ENCODE measurements at regions not wholly inside any gene's neighbourhood (a gene's known extent, or its start where the extent isn't known, plus 50 kb on each side); places are given as distances from the start of the nearest gene placed in this dataset.

DNA sequence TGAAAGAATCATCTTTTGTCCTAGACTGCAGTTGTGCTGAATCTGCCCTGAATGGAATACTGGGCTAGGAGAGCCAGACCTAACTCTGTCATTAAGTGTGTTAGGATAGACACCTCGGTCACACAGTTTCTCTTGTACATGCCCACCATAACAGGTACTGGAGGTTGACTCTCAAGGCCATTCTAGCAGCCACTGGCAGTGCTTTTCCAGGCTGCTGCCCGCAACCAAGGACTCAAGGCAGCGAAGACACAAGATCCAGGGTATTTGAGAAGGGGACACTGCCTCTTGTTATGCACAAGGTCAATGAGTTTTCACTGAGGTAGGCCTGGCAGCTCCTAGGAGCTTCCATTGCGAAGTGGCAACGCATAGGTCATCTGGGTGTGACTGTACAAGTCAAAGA, 70.6 kb upstream of the ZNF746 start:
- no peak overlapping the region for H2AFZ ChIP-seq (ENCODE audit: insufficient read depth, low read length, poor library complexity)
- no peaks in the 10 kb centered on the region for H3K4me1 ChIP-seq (ENCODE audit: control insufficient read depth in 1 of 2, insufficient read depth in 2 of 2, low read length in 2 of 2)
- H3K4me3 ChIP-seq (ENCODE audit: low read depth, low read length), result no peak overlapping the region
- no peak overlapping the region for H2AK5ac ChIP-seq (ENCODE audit: low read length)
- H3K9me3 ChIP-seq (ENCODE audit: insufficient read depth, low read depth, low read length), result peaks cover 8% of the 10 kb centered on the region
- H3K4me2 ChIP-seq (ENCODE audit: low read length), result no peak overlapping the region
- H3K9ac ChIP-seq (ENCODE audit: low read length), result no peak overlapping the region
- no peak for DNase-seq
- H3K27me3 ChIP-seq (ENCODE audit: insufficient read depth, low read length), result no peaks in the 10 kb centered on the region
- no peak overlapping the region for H3K27ac ChIP-seq (ENCODE audit: low read depth, low read length)
- H3K18ac ChIP-seq (ENCODE audit: low read length), result no peak overlapping the region
- WGBS (ENCODE audit: extremely low coverage, insufficient coverage, insufficient read length), result no CpG with 5 or more reads among the region's 5 CpGs
- no peak overlapping the region for H2BK120ac ChIP-seq (ENCODE audit: insufficient read depth, low read length, poor library complexity)
- H2BK12ac ChIP-seq (ENCODE audit: low read length), result no peak overlapping the region
- H2BK5ac ChIP-seq (ENCODE audit: low read depth, low read length, poor library complexity), result no peak overlapping the region
- H3K23ac ChIP-seq (ENCODE audit: low read length), result no peak overlapping the region
- H4K12ac ChIP-seq (ENCODE audit: low read depth, low read length), result no peak overlapping the region
- no peak overlapping the region for H4K8ac ChIP-seq (ENCODE audit: low read depth, low read length)
- H3K4ac ChIP-seq (ENCODE audit: low read depth, low read length), result no peak overlapping the region
- no peak overlapping the region for H3K14ac ChIP-seq (ENCODE audit: low read length)
- H3K79me1 ChIP-seq (ENCODE audit: low read length), result no peaks in the 10 kb centered on the region
- H3K36me3 ChIP-seq (ENCODE audit: control insufficient read depth in 1 of 2, insufficient read depth in 2 of 2, low read length in 2 of 2), result peaks cover 12 to 14% of the 10 kb centered on the region in 2 experiments
- no peak overlapping the region for H4K91ac ChIP-seq (ENCODE audit: low read depth, low read length)
- no peaks in the 10 kb centered on the region for H3K79me2 ChIP-seq (ENCODE audit: control insufficient read depth, insufficient read depth, low read length, poor library complexity)

DNA sequence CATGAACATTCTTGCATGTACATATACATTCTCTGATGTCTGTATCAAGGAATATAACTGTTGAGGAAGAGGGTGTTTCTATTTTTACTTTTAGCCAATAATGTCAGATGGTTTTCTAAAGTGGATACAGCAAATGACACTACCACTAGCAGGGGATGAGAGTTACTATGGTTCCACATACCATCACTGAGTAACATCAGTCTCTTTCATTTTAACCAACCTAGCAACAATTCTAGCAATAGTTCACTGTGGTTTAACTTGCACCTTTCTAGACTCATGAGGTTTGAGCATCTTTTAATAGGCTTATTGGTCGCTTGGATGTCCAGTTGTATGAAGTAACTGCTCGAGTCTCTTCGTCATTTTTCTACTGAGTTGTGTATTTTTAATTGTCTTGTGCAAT, 68.5 kb upstream of the ZNF746 start:
- Histone ChIP-seq H2AK5ac (ENCODE audit: low read length) (no peak overlapping the region), H3K9ac (ENCODE audit: low read length) (no peak overlapping the region), H3K27ac (ENCODE audit: low read depth, low read length) (no peak overlapping the region), H4K12ac (ENCODE audit: low read depth, low read length) (no peak overlapping the region), H3K36me3 (ENCODE audit: control insufficient read depth in 1 of 2, insufficient read depth in 2 of 2, low read length in 2 of 2) (peaks cover 12 to 14% of the 10 kb centered on the region in 2 experiments), H3K79me2 (ENCODE audit: control insufficient read depth, insufficient read depth, low read length, poor library complexity) (no peaks in the 10 kb centered on the region), H3K4me1 (ENCODE audit: control insufficient read depth in 1 of 2, insufficient read depth in 2 of 2, low read length in 2 of 2) (no peaks in the 10 kb centered on the region), H4K8ac (ENCODE audit: low read depth, low read length) (no peak overlapping the region), H3K14ac (ENCODE audit: low read length) (no peak overlapping the region), H3K4me2 (ENCODE audit: low read length) (no peak overlapping the region), H2AFZ (ENCODE audit: insufficient read depth, low read length, poor library complexity) (no peak overlapping the region), H2BK120ac (ENCODE audit: insufficient read depth, low read length, poor library complexity) (no peak overlapping the region), H3K27me3 (ENCODE audit: insufficient read depth, low read length) (no peaks in the 10 kb centered on the region), H3K18ac (ENCODE audit: low read length) (no peak overlapping the region), H4K91ac (ENCODE audit: low read depth, low read length) (no peak overlapping the region), H3K4me3 (ENCODE audit: low read depth, low read length) (no peak overlapping the region), H3K9me3 (ENCODE audit: insufficient read depth, low read depth, low read length) (peaks cover 8% of the 10 kb centered on the region), H2BK12ac (ENCODE audit: low read length) (no peak overlapping the region), H2BK5ac (ENCODE audit: low read depth, low read length, poor library complexity) (no peak overlapping the region), H3K4ac (ENCODE audit: low read depth, low read length) (no peak overlapping the region), H3K79me1 (ENCODE audit: low read length) (no peaks in the 10 kb centered on the region), H3K23ac (ENCODE audit: low read length) (no peak overlapping the region)
- no peak for DNase-seq
- no CpG with 5 or more reads among the region's 3 CpGs for WGBS (ENCODE audit: extremely low coverage, insufficient coverage, insufficient read length)

DNA sequence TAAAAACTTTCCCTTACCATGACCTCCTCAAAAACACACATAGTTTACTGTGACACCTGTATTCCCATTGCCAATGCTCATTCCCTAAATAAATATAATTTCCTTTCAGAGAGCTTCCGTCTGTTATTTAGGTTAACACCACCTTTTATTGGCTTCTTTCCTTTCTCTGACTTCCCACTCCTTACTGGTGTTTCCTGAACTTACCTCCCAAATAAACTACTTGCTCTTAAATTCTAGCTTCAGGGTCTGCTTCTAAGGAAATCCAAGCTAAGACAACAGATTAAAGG, 67.4 kb upstream of the ZNF746 start:
- Histone ChIP-seq H3K79me2 (ENCODE audit: control insufficient read depth, insufficient read depth, low read length, poor library complexity) (no peaks in the 10 kb centered on the region), H2BK120ac (ENCODE audit: insufficient read depth, low read length, poor library complexity) (no peak overlapping the region), H3K4me2 (ENCODE audit: low read length) (no peak overlapping the region), H3K4ac (ENCODE audit: low read depth, low read length) (no peak overlapping the region), H3K23ac (ENCODE audit: low read length) (no peak overlapping the region), H2AK5ac (ENCODE audit: low read length) (no peak overlapping the region), H3K9ac (ENCODE audit: low read length) (no peak overlapping the region), H2AFZ (ENCODE audit: insufficient read depth, low read length, poor library complexity) (no peak overlapping the region), H3K36me3 (ENCODE audit: control insufficient read depth in 1 of 2, insufficient read depth in 2 of 2, low read length in 2 of 2) (peaks cover 9 to 18% of the 10 kb centered on the region in 2 experiments), H4K91ac (ENCODE audit: low read depth, low read length) (no peak overlapping the region), H3K27me3 (ENCODE audit: insufficient read depth, low read length) (no peaks in the 10 kb centered on the region), H3K4me1 (ENCODE audit: control insufficient read depth in 1 of 2, insufficient read depth in 2 of 2, low read length in 2 of 2) (no peaks in the 10 kb centered on the region), H3K18ac (ENCODE audit: low read length) (no peak overlapping the region), H3K79me1 (ENCODE audit: low read length) (no peaks in the 10 kb centered on the region), H4K12ac (ENCODE audit: low read depth, low read length) (no peak overlapping the region), H2BK5ac (ENCODE audit: low read depth, low read length, poor library complexity) (no peak overlapping the region), H4K8ac (ENCODE audit: low read depth, low read length) (no peak overlapping the region), H2BK12ac (ENCODE audit: low read length) (no peak overlapping the region), H3K4me3 (ENCODE audit: low read depth, low read length) (no peak overlapping the region), H3K14ac (ENCODE audit: low read length) (no peak overlapping the region), H3K9me3 (ENCODE audit: insufficient read depth, low read depth, low read length) (peaks cover 6% of the 10 kb centered on the region), H3K27ac (ENCODE audit: low read depth, low read length) (no peak overlapping the region)
- WGBS (ENCODE audit: extremely low coverage, insufficient coverage, insufficient read length), result no CpG with 5 or more reads among the region's 1 CpG
- no peak for DNase-seq

- Histone ChIP-seq H3K27me3 (ENCODE audit: insufficient read depth, low read length) (no peaks in the 10 kb centered on the region), H2BK12ac (ENCODE audit: low read length) (no peak overlapping the region), H3K79me1 (ENCODE audit: low read length) (no peaks in the 10 kb centered on the region), H2AFZ (ENCODE audit: insufficient read depth, low read length, poor library complexity) (no peak overlapping the region), H3K27ac (ENCODE audit: low read depth, low read length) (no peak overlapping the region), H3K4me1 (ENCODE audit: control insufficient read depth in 1 of 2, insufficient read depth in 2 of 2, low read length in 2 of 2) (no peaks in the 10 kb centered on the region), H3K9ac (ENCODE audit: low read length) (no peak overlapping the region), H2AK5ac (ENCODE audit: low read length) (no peak overlapping the region), H3K36me3 (ENCODE audit: control insufficient read depth in 1 of 2, insufficient read depth in 2 of 2, low read length in 2 of 2) (peaks cover 8 to 20% of the 10 kb centered on the region in 2 experiments), H2BK5ac (ENCODE audit: low read depth, low read length, poor library complexity) (no peak overlapping the region), H4K91ac (ENCODE audit: low read depth, low read length) (no peak overlapping the region), H4K8ac (ENCODE audit: low read depth, low read length) (no peak overlapping the region), H3K4ac (ENCODE audit: low read depth, low read length) (no peak overlapping the region), H3K9me3 (ENCODE audit: insufficient read depth, low read depth, low read length) (peaks cover 6% of the 10 kb centered on the region), H3K4me3 (ENCODE audit: low read depth, low read length) (no peak overlapping the region), H3K23ac (ENCODE audit: low read length) (no peak overlapping the region), H4K12ac (ENCODE audit: low read depth, low read length) (no peak overlapping the region), H3K14ac (ENCODE audit: low read length) (no peak overlapping the region), H3K79me2 (ENCODE audit: control insufficient read depth, insufficient read depth, low read length, poor library complexity) (no peaks in the 10 kb centered on the region), H3K18ac (ENCODE audit: low read length) (no peak overlapping the region), H3K4me2 (ENCODE audit: low read length) (no peak overlapping the region), H2BK120ac (ENCODE audit: insufficient read depth, low read length, poor library complexity) (no peak overlapping the region)
- WGBS (ENCODE audit: extremely low coverage, insufficient coverage, insufficient read length), result no CpG with 5 or more reads among the region's 4 CpGs
- DNase-seq, result no peak
These were observed 66.9 kb upstream of the ZNF746 start for GRCh38 chr7:149564340-149565095.

Data from trophoblast cell (in vitro differentiated cells and primary cell).